ENCODE measurements at regions not wholly inside any gene's neighbourhood (a gene's known extent, or its start where the extent isn't known, plus 50 kb on each side); places are given as distances from the start of the nearest gene placed in this dataset.

GRCh38 chr5:61974680-61975079, 331.3 kb upstream of the KIF2A start:
- Histone ChIP-seq H3K27ac (ENCODE audit: low read depth in 2 of 2, low read length in 2 of 2) (no peak overlapping the region), H3K9ac (ENCODE audit: low read depth in 1 of 2, low read length in 2 of 2) (no peak overlapping the region), H3K36me3 (ENCODE audit: control insufficient read depth in 2 of 2, insufficient read depth in 2 of 2, low read length in 2 of 2) (no peaks in the 10 kb centered on the region), H3K9me3 (ENCODE audit: control insufficient read depth in 2 of 2, low read length in 2 of 2) (no peaks in the 10 kb centered on the region), H3K27me3 (ENCODE audit: control insufficient read depth in 2 of 2, insufficient read depth in 2 of 2, low read length in 2 of 2) (no peaks in the 10 kb centered on the region), H3K4me3 (ENCODE audit: low read length in 2 of 2) (no peak overlapping the region), H3K4me1 (ENCODE audit: control insufficient read depth in 2 of 2, insufficient read depth in 2 of 2, low read length in 2 of 2) (no peaks in the 10 kb centered on the region)

GRCh38 chr5:61981886-61982285, 324.1 kb upstream of the KIF2A start:
- Histone ChIP-seq H3K27ac (ENCODE audit: low read depth in 2 of 2, low read length in 2 of 2) (no peak overlapping the region), H3K9me3 (ENCODE audit: control insufficient read depth in 2 of 2, low read length in 2 of 2) (no peaks in the 10 kb centered on the region), H3K4me3 (ENCODE audit: low read length in 2 of 2) (no peak overlapping the region), H3K9ac (ENCODE audit: low read depth in 1 of 2, low read length in 2 of 2) (no peak overlapping the region), H3K36me3 (ENCODE audit: control insufficient read depth in 2 of 2, insufficient read depth in 2 of 2, low read length in 2 of 2) (no peaks in the 10 kb centered on the region), H3K27me3 (ENCODE audit: control insufficient read depth in 2 of 2, insufficient read depth in 2 of 2, low read length in 2 of 2) (no peaks in the 10 kb centered on the region), H3K4me1 (ENCODE audit: control insufficient read depth in 2 of 2, insufficient read depth in 2 of 2, low read length in 2 of 2) (peaks cover 2 to 5% of the 10 kb centered on the region in 2 donors)

- Histone ChIP-seq H3K9ac (ENCODE audit: low read depth in 1 of 2, low read length in 2 of 2) (no peak overlapping the region), H3K4me1 (ENCODE audit: control insufficient read depth in 2 of 2, insufficient read depth in 2 of 2, low read length in 2 of 2) (no peaks in the 10 kb centered on the region), H3K27ac (ENCODE audit: low read depth in 2 of 2, low read length in 2 of 2) (no peak overlapping the region), H3K4me3 (ENCODE audit: low read length in 2 of 2) (no peak overlapping the region), H3K9me3 (ENCODE audit: control insufficient read depth in 2 of 2, low read length in 2 of 2) (no peaks in the 10 kb centered on the region), H3K36me3 (ENCODE audit: control insufficient read depth in 2 of 2, insufficient read depth in 2 of 2, low read length in 2 of 2) (no peaks in the 10 kb centered on the region), H3K27me3 (ENCODE audit: control insufficient read depth in 2 of 2, insufficient read depth in 2 of 2, low read length in 2 of 2) (no peaks in the 10 kb centered on the region)
Observed at GRCh38 chr5:61991430-61991829, 314.6 kb upstream of the KIF2A start.

DNA sequence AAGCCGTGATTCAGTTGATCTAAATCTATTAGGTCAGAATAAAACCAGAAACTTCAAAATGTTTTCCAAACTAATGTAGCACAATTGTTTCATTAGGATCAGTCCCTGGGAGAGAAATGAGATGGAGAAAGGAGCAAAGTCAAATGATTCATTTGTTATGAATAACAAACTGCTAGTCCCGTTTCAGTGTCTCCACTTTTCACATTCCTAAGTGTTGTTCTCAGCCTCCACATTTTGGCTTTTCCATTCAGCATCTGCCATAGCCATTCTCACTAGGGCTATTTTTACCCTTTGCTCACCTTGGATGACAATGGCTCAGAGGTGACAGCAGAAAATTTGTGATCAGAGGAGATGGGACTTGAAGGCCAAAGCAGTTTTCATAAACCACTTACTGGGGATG, 314.1 kb upstream of the KIF2A start:
- H3K36me3 ChIP-seq (ENCODE audit: control insufficient read depth in 2 of 2, insufficient read depth in 2 of 2, low read length in 2 of 2): no peaks in the 10 kb centered on the region
- H3K9ac ChIP-seq (ENCODE audit: low read depth in 1 of 2, low read length in 2 of 2): no peak overlapping the region
- no peaks in the 10 kb centered on the region for H3K27me3 ChIP-seq (ENCODE audit: control insufficient read depth in 2 of 2, insufficient read depth in 2 of 2, low read length in 2 of 2)
- no peak overlapping the region for H3K27ac ChIP-seq (ENCODE audit: low read depth in 2 of 2, low read length in 2 of 2)
- H3K4me1 ChIP-seq (ENCODE audit: control insufficient read depth in 2 of 2, insufficient read depth in 2 of 2, low read length in 2 of 2): no peaks in the 10 kb centered on the region
- no peaks in the 10 kb centered on the region for H3K9me3 ChIP-seq (ENCODE audit: control insufficient read depth in 2 of 2, low read length in 2 of 2)
- H3K4me3 ChIP-seq (ENCODE audit: low read length in 2 of 2): no peak overlapping the region

DNA sequence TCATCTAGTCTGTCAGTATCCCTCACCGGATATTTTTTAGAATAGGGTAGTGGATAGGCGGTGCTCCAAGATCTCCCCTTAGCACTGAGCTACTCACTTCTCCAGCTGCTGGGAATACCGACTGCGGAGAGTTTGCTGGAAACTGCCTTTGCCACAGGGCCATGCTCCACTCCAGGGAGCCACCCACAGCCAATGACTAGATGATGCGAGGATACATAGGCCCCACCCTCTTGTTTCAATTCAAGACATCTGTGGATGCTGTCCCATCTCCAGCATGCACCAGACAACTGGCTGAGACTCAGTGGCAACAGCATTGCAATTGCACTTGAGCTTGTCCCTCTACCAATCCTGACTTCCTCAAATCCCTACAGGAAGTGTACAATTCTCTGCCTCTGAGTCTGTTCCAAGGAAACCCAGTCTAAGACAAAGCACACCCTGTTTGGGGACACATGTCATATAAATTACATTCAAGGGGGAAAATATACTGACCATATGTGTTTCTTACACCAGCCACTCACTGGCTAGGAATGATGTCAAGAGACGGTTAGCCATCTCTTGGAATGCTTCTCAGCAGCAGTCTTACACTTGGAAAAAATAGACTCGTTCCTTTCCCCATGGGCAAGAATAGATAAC, 312.6 kb upstream of the KIF2A start:
- Histone ChIP-seq H3K27ac (ENCODE audit: low read depth in 2 of 2, low read length in 2 of 2) (no peak overlapping the region), H3K9me3 (ENCODE audit: control insufficient read depth in 2 of 2, low read length in 2 of 2) (no peaks in the 10 kb centered on the region), H3K27me3 (ENCODE audit: control insufficient read depth in 2 of 2, insufficient read depth in 2 of 2, low read length in 2 of 2) (no peaks in the 10 kb centered on the region), H3K36me3 (ENCODE audit: control insufficient read depth in 2 of 2, insufficient read depth in 2 of 2, low read length in 2 of 2) (no peaks in the 10 kb centered on the region), H3K4me3 (ENCODE audit: low read length in 2 of 2) (no peak overlapping the region), H3K9ac (ENCODE audit: low read depth in 1 of 2, low read length in 2 of 2) (no peak overlapping the region), H3K4me1 (ENCODE audit: control insufficient read depth in 2 of 2, insufficient read depth in 2 of 2, low read length in 2 of 2) (no peaks in the 10 kb centered on the region)

DNA sequence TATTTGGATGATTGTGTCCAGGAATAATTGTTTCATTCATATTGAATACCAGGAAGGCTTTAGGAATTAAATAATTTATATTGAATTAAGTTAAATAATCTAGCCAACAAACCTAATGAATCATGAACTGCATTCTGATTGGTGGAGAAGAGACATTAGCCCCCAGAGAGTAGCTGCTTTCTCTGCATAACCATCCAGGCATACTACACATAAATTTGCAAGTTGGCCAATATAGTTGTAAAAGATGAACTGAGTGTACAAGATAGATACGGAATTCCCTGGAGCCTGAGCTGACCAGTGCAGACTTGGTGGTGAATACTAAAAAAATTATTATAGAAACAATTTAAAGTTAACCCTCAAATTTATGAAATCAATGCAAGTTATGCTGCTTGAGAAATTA, 311.8 kb upstream of the KIF2A start:
- no peaks in the 10 kb centered on the region for H3K36me3 ChIP-seq (ENCODE audit: control insufficient read depth in 2 of 2, insufficient read depth in 2 of 2, low read length in 2 of 2)
- no peak overlapping the region for H3K27ac ChIP-seq (ENCODE audit: low read depth in 2 of 2, low read length in 2 of 2)
- H3K27me3 ChIP-seq (ENCODE audit: control insufficient read depth in 2 of 2, insufficient read depth in 2 of 2, low read length in 2 of 2): no peaks in the 10 kb centered on the region
- H3K9ac ChIP-seq (ENCODE audit: low read depth in 1 of 2, low read length in 2 of 2): no peak overlapping the region
- H3K4me3 ChIP-seq (ENCODE audit: low read length in 2 of 2): no peak overlapping the region
- H3K9me3 ChIP-seq (ENCODE audit: control insufficient read depth in 2 of 2, low read length in 2 of 2): no peaks in the 10 kb centered on the region
- H3K4me1 ChIP-seq (ENCODE audit: control insufficient read depth in 2 of 2, insufficient read depth in 2 of 2, low read length in 2 of 2): no peaks in the 10 kb centered on the region

DNA sequence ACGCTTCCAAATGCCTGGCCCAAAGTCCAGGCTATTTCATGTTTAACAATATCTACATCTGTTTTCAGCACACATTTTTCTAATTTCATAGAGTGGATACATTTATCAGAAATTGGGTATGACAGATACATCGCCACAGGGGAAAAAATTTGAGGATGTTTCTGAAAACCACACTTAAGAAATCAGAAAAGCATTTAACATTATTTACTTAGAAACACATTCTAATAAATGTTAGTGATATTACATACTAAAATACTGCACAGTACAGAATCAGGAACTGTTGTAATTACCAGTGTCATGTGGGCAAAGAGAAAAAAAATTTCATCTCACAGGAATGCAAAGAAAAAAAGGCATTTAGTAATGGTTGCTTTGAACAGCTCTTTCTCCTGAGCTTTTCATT, 310.5 kb upstream of the KIF2A start:
- Histone ChIP-seq H3K27me3 (ENCODE audit: control insufficient read depth in 2 of 2, insufficient read depth in 2 of 2, low read length in 2 of 2) (no peaks in the 10 kb centered on the region), H3K36me3 (ENCODE audit: control insufficient read depth in 2 of 2, insufficient read depth in 2 of 2, low read length in 2 of 2) (no peaks in the 10 kb centered on the region), H3K27ac (ENCODE audit: low read depth in 2 of 2, low read length in 2 of 2) (no peak overlapping the region), H3K4me3 (ENCODE audit: low read length in 2 of 2) (no peak overlapping the region), H3K4me1 (ENCODE audit: control insufficient read depth in 2 of 2, insufficient read depth in 2 of 2, low read length in 2 of 2) (no peaks in the 10 kb centered on the region), H3K9ac (ENCODE audit: low read depth in 1 of 2, low read length in 2 of 2) (no peak overlapping the region), H3K9me3 (ENCODE audit: control insufficient read depth in 2 of 2, low read length in 2 of 2) (no peaks in the 10 kb centered on the region)

GRCh38 chr5:61999371-61999770, 306.6 kb upstream of the KIF2A start:
- Histone ChIP-seq H3K27ac (ENCODE audit: low read depth in 2 of 2, low read length in 2 of 2) (no peak overlapping the region), H3K9ac (ENCODE audit: low read depth in 1 of 2, low read length in 2 of 2) (no peak overlapping the region), H3K27me3 (ENCODE audit: control insufficient read depth in 2 of 2, insufficient read depth in 2 of 2, low read length in 2 of 2) (no peaks in the 10 kb centered on the region), H3K4me3 (ENCODE audit: low read length in 2 of 2) (no peak overlapping the region), H3K4me1 (ENCODE audit: control insufficient read depth in 2 of 2, insufficient read depth in 2 of 2, low read length in 2 of 2) (no peaks in the 10 kb centered on the region), H3K9me3 (ENCODE audit: control insufficient read depth in 2 of 2, low read length in 2 of 2) (no peaks in the 10 kb centered on the region), H3K36me3 (ENCODE audit: control insufficient read depth in 2 of 2, insufficient read depth in 2 of 2, low read length in 2 of 2) (no peaks in the 10 kb centered on the region)

- no peak overlapping the region for H3K4me3 ChIP-seq (ENCODE audit: low read length in 2 of 2)
- no peak overlapping the region for H3K27ac ChIP-seq (ENCODE audit: low read depth in 2 of 2, low read length in 2 of 2)
- H3K27me3 ChIP-seq (ENCODE audit: control insufficient read depth in 2 of 2, insufficient read depth in 2 of 2, low read length in 2 of 2): no peaks in the 10 kb centered on the region
- H3K9ac ChIP-seq (ENCODE audit: low read depth in 1 of 2, low read length in 2 of 2): no peak overlapping the region
- no peaks in the 10 kb centered on the region for H3K36me3 ChIP-seq (ENCODE audit: control insufficient read depth in 2 of 2, insufficient read depth in 2 of 2, low read length in 2 of 2)
- H3K4me1 ChIP-seq (ENCODE audit: control insufficient read depth in 2 of 2, insufficient read depth in 2 of 2, low read length in 2 of 2): no peaks in the 10 kb centered on the region
- H3K9me3 ChIP-seq (ENCODE audit: control insufficient read depth in 2 of 2, low read length in 2 of 2): no peaks in the 10 kb centered on the region
Observed at GRCh38 chr5:62000646-62001045, 305.4 kb upstream of the KIF2A start.

GRCh38 chr5:62001640-62002039, 304.4 kb upstream of the KIF2A start:
- Histone ChIP-seq H3K27me3 (ENCODE audit: control insufficient read depth in 2 of 2, insufficient read depth in 2 of 2, low read length in 2 of 2) (no peaks in the 10 kb centered on the region), H3K4me1 (ENCODE audit: control insufficient read depth in 2 of 2, insufficient read depth in 2 of 2, low read length in 2 of 2) (no peaks in the 10 kb centered on the region), H3K36me3 (ENCODE audit: control insufficient read depth in 2 of 2, insufficient read depth in 2 of 2, low read length in 2 of 2) (no peaks in the 10 kb centered on the region), H3K9ac (ENCODE audit: low read depth in 1 of 2, low read length in 2 of 2) (no peak overlapping the region), H3K27ac (ENCODE audit: low read depth in 2 of 2, low read length in 2 of 2) (no peak overlapping the region), H3K4me3 (ENCODE audit: low read length in 2 of 2) (no peak overlapping the region), H3K9me3 (ENCODE audit: control insufficient read depth in 2 of 2, low read length in 2 of 2) (no peaks in the 10 kb centered on the region)

DNA sequence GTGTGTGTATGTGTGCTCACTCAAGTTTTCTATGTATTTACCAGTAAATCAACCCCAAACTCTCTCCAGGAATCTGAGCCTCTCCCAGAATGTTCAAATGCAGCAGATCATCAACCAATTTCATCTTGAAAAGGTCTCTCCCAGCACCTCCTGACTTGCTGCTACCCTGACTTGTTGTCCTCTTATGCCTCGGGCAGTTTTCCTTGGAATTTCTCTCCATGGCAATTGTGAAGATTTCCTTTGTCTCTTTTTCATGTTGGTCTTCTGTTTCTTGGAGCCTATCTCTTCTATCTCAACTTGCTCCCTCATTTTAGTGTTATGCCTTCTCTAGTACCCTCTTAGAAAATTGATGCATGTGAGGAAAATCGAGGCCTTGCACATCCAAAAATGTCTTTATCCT, 303.6 kb upstream of the KIF2A start:
- Histone ChIP-seq H3K9me3 (ENCODE audit: control insufficient read depth in 2 of 2, low read length in 2 of 2) (no peaks in the 10 kb centered on the region), H3K27me3 (ENCODE audit: control insufficient read depth in 2 of 2, insufficient read depth in 2 of 2, low read length in 2 of 2) (no peaks in the 10 kb centered on the region), H3K36me3 (ENCODE audit: control insufficient read depth in 2 of 2, insufficient read depth in 2 of 2, low read length in 2 of 2) (no peaks in the 10 kb centered on the region), H3K9ac (ENCODE audit: low read depth in 1 of 2, low read length in 2 of 2) (no peak overlapping the region), H3K27ac (ENCODE audit: low read depth in 2 of 2, low read length in 2 of 2) (no peak overlapping the region), H3K4me1 (ENCODE audit: control insufficient read depth in 2 of 2, insufficient read depth in 2 of 2, low read length in 2 of 2) (no peaks in the 10 kb centered on the region), H3K4me3 (ENCODE audit: low read length in 2 of 2) (no peak overlapping the region)
